ENCODE measurements at regions not wholly inside any gene's neighbourhood (a gene's known extent, or its start where the extent isn't known, plus 50 kb on each side); places are given as distances from the start of the nearest gene placed in this dataset.

DNA sequence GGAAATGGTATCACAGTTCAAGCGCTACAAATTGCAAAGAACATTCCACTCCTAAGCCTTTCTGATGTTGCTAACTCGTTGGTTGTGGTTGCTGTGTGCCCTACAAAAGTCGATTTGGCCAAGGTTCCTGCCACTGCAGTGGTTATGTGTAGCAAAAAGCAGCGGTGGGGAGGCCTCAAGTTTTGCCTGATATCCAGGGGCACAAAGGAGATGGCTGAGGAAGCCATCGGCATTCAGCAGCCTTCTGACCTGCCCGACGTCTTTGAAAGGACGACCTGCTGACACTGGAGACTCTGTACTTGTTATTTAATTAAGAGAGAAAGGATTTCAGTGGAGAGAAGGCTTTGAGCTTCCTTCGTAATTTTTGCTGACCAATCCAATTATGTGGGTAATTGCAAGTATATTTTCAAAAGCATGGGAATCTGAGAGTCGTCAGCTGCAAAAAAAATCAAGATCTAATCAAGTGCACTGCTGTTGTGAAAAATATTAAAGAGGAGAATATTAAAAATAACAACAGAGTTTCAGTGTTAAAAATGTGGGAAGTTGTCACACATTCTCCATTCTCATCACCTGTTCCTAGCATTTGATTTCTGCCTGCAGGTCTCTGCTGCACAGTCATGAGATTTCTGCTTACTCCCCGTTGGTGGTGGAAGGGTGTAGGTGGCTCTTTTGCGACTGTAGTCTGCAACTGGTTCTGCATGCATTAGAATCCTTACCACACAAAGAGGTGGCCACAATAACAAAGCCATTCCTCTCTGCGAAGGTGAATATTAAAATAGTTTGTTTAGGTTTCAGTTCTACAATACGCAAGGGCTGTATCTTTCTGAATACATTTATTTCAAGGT lies 319.2 kb downstream of the IRX2 start:
- no peak for DNase-seq

DNA sequence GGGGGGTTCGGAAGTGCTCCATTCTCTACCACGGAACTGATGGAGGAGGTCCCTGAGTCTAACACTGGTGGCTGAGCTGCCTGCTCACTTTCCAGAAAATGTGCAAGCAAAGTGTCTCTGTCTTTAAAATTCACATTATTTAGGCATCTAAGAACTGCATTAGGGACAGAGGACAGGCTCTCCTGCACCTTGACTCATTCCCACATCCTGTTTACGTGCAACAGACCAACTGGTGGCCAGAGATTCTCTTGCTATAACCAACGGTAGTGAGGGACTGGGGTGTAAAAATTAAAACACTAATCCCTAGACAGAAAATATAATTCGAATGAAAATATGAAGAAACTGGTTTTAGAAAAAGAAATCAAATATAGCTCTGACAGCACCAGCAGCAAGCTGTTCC lies 320.9 kb downstream of the IRX2 start:
- DNase-seq: no peak

DNA sequence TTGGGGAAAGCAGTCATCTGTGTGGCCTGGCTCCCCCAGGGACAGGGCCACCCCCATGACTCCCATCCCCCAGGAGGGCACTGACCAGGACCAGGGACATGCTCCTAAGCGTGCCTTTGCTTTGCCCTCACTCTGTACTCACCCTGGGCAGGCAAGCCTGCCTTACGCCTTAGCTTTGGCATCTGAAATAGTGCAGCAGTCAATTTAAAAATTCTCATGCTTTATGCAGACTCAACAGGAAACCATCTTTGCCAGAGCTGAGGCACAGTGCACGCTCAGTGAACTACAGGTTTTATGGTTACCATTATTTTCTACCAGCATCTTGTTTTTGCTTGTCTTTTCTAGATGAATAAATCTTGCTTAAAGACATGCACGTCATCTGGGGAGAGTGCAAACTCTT lies 323.5 kb downstream of the IRX2 start:
- no peak for DNase-seq

DNA sequence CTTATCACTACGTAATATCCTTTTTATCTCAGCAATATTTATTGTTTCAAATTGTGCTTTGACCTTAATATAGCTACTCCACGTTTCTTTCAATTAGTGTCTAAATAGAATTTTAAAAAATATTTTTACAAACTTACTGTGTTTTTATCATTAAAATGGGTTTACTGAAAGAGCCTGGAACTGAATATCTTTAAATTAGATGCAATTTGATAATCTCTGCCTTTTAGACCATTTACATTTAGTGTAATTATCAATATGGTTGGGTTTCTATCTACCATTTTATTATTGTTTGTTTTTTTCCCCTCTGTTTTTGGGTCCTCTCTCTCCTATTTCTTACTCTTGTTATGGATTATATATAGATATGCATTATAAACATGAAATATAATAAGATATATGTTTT lies 327.8 kb downstream of the IRX2 start:
- no peak for DNase-seq

DNA sequence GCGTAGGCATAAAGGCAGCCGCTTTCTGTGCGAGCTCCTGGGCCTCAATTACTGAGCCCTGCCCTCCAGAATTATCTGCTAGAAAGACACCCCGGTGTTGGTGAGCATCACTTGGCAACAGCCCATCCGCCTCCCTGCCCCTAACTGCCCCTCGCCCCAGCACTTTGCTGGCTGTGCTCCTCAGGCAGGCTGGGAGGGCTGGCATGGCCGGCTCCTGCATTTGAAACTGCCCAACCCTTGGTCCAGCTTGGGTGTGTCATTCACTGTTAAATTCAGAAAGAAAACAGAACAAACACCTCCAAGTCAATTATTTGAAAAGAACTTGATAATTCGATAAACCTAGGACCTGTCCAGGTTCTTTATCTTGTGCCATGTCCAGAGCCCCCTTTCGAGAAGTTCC lies 334.2 kb downstream of the IRX2 start:
- DNase-seq: no peak

DNA sequence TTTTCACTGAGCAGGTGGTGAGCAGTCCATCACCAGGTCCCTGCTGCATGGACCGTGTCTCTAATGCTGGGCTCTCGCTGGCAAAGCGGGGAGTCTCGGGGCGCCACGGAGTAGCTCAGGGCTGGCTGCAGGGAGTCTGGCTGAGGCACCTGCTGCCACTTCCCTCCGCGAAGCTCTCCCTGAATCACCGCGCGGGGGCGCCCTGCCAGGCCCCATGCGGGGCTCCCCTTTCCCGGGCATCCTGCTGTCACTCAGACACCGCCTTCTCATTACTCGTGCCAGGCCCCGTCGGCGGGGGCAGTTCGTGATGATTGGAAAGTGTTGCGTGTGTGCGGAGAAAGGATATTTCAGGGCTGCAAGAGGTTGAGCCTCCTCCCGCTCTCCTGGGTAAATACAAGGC lies 335.8 kb downstream of the IRX2 start:
- DNase-seq: no peak

DNA sequence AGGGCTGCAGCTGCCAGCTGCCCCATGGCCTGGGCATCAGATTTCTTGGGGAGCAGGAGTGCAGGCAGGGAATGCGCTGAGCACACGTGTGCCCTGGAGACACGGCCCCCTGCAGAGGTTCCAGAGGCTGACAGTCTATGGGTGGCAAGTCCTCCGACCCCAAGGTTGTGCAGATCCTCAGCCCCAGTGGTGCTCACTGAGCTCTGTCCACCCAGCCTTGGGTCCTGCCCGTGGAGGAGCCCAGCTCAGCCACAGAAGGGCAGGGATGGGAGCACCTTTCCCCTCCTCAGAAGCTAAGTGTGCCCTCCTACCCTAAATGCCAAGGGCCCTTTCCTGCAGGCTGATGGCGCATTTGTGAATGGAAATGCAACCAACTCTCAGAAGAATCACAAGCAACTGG lies 341.0 kb downstream of the IRX2 start:
- DNase-seq: no peak

DNA sequence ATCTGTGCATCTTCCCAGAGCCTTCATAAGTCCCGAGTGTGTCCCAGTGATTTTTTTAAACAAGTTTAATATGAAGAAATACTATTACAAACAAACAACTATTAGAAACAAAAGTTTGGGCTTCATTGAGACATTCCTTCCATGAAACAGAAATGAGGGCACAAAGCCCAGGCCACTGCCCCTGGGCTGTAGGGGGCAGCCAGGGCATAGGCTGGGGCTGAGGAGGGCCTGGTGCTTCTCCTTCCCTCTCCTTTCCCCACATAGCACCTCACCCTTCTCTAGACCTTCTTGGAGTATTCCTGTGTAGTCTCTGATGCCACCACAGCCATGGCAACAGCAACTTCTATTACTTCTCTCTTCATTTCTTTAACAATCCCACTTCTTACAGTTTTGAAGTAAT lies 348.2 kb downstream of the IRX2 start:
- DNase-seq: no peak

DNA sequence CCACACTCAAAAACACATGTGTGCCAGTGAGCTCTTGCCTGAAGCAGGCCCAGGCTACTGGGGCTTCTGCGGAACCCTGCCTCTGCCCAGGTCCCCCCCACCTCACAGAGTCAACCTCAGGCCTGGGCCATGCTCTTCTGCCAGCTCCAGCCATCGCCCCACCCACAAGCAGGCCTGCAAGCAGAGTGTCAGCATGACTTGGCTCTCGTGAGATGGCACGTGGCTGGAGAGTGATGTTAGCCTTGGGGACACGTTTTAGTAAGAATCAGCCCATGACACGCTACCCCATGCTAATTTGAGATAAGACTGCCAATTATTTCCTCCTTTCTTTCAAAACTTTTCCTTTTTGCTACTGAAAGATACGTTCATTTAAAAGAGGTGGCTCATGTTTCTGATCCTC lies 351.7 kb downstream of the IRX2 start:
- no peak for DNase-seq

DNA sequence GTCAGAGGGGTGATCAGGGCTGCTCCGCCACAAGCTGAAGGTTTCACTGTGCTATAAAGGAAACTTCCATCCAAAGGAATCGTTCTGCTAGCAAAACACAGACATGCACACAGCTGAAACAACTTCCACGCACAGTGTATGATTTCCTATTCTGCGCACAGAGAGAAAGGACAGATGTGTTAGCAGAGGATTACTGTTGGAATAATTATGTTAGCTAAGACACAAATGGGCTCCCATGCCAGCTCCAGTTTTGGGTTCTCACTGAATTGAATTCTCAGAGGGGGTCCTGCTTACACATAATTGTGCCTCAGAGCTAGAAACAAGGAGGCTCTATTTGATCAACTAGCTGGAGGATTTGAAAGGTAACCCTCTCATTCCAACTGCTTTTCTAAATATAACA lies 352.4 kb downstream of the IRX2 start:
- DNase-seq: no peak

DNA sequence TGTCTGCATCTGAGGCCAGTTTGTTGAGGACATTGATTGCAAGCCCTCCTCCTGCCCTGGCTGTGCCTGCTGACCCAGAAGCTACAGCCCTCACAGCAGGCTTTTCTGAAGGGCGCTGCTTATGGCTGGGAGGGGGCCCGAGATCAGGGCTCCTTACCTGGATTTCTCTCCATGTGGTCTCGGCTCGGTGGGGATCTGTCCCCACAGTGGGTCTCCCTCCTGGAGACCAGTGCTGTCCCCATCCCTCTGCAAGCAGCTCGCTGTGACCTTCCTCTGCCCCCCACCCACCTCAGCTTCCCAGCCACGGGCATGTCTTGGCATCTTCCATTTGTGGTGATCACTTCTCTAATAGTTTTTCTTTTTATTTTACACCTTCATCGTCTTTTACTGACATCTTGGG lies 357.9 kb downstream of the IRX2 start:
- DNase-seq: no peak

DNA sequence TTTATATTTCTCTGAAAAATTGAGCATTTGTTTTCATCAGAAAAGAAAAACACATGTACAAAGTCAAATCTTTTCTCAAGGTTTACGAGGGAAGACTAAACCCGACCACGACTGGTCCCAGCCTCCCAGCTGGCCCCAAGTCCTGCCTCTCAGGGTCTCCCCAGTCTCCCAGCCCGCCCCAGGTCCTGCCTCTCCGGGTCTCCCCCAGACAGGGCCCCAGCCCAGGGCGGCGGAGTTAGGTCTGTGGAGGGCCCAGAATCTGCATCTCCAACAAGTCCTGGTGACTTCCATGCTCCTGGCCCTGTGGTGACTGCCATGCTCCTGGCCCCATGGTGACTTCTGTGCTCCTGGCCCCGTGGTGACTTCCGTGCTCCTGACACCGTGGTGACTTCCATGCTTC lies 359.9 kb downstream of the IRX2 start:
- DNase-seq: no peak

DNA sequence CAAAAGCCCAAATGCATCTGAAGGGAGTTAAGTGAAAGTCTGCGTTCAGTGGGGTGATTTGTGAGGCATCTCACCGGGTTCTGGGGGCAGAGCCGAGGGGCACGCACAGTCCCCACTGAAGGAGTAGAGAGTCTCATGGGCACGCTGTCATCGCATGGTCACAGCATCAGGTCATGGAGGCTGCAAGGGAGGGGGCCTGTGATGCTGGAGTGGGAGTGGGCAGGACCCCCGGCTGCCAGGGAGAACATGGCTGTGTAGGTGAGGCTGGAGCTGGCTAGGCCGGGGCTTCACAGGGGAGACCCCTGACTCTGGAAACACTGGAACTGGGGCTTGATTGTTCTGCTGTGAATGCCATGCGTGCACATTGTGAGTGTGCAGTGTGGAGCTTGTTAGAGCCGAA lies 360.5 kb downstream of the IRX2 start:
- no peak for DNase-seq

DNA sequence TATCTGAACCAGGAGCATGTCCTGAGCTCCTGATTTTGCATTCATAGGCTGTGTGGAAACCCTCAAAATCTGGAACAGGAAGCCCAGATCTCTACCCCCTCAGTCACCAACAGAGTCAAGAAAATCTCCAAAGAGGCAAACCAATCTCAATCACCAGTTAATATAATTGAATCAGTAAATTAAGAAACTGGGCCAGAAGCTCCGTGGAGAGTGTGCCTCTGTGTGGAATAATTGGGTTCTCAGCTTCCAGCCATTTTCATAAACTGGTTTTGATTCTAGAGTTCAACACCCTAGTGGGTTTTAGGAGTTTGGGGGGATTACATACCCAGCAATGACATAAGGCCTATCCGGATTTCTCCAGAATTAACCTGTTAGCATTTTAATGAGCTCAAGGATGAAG lies 362.9 kb downstream of the IRX2 start:
- no peak for DNase-seq

DNA sequence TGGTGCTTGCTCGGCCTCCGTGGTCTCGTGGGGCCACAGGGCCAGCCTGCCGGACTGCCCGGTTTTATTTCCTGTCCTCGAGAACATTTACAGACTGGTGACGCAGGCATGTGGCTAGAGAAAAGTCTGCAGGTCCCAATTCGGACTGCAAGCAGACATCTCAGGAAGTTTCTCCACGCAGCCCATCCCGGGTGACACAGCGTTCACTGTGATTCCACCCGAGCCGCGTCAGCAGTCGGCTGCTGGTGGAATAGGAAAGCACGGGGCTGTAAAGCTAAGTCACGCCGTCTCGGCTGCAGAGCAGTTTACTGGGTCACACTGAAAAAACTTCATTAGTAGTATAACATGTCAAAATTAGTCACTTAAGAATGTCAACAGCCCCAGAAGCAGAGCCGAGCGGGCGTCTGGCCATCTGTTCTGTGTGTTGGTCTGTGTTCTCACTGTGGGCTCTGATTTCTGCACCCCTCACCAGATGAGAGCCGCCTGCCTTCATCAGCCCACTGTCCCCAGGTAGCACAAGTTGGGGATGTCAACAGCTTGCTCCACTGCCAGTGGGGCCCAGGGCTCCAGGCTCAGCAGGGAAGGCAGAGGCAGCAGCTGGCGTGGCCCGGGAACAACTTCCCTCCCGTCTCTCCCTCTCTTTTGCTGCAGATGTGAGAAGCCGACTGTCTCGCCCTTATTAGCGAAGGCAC lies 363.7 kb downstream of the IRX2 start:
- no peak for DNase-seq

DNA sequence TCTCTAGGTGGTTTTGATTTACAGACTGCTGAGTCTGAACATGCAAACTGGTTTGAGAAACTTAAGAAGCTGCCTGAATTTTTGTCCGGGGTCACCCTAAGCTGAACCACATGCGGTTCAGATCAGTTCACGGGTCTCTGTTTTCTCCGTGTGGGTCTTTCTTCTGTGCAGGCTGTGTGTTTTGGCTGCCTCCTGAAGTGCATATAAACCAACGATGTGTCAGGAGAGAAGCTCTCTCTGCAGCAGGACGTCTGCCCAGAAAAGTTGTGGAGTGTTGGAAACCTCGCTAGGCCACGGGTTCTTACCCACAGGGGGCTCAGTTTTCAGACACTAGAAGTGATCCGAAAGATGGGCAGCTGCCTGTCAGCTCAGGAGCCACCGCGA lies 364.2 kb downstream of the IRX2 start:
- no peak for DNase-seq

DNA sequence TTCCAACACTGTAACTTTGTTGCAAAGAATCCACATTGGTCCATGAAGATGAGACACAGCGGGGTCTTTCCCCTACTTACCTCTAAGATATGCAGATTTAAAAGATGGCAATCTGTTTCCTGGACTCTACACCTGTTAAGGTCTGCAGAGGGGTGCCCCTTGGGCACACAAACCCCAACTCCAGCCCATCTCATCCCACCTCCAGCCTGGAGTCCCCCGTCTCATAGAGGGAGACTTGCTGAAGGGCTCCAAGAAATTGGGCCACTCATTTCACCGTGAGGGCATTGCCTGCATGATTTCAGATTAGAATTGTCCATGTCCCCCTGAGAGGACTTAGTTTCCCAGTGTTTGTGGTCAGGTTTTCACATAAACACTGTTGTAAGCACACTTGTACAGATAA lies 365.7 kb downstream of the IRX2 start:
- DNase-seq: no peak

DNA sequence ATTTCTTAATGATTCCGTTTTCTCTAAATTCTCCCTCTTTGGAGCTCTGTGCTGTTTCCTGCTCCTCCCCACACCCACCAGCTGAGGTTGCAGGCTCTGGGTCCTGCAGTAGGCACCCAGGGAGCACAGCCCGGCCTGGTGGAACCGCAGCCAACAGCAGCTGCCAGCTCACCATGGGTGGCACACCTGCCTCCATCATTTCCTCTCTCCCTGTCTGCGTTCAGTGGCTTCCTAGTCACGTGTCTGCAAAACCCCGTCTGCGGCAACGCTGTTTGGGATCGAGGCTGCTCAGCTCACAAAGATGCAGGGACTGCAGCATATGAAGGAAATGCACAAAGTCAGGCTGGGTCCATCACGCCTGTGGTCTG lies 367.8 kb downstream of the IRX2 start:
- no peak for DNase-seq

DNA sequence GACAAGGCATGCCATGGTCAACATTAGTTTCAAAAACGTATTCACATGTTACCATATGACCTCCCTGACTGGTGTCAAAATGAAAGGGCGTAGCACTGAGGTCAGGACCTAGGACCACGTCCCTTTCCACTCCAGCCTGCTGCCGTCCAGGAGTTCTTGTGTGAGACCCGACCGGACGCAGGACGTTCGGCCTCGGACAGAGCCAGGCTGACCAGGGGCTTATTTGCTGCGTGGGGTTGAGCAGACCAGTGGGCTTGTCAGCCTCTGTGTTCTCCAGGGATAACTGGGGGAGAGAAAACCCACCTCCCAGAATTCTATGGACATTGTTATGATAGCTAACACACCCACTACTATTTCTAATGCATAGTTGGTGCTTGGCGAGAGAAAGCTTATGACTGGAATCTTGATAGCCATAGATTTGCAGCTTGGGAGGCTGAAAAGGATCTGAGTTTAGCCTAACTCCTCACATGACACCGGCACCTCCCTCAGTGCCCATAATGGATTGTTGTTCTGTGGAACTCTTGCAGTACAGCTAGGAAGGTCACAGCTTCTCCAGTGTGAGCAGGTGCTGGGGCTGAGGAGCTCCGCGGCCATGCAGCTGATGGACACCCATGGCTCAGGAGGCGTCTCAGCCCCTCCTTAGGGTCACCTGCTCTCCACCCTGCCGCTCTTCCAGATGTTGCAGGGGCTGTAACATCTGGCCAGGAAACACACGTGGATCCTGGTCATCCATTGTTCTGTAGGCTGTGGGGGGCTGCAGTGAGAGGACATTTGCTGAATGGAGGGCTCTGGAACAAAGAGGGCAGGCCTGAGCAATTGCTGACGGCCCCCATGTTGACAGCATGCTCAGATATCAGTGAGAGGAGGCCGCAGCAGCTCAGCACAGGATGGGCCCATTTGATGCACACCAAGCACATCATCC lies 368.4 kb downstream of the IRX2 start:
- DNase-seq: no peak

DNA sequence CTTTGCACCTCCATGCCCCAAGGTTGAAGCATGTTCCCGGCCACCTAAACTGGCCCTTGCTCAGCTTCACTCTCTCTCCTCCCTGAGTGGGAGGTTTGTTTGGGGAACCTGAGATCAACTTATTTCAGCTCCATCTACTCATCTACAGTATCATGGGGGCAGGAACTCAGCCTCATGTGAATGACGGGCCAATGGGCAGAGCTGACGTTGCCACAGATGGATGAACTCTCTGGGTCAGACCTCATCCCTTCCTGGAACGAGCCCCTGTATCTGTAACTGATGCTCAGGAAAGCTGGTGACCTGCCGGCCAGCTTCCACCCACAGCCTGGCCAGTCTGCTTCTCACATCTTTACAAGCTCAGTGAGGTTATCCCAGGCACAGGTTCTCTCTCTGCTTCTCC lies 369.6 kb downstream of the IRX2 start:
- DNase-seq: no peak

DNA sequence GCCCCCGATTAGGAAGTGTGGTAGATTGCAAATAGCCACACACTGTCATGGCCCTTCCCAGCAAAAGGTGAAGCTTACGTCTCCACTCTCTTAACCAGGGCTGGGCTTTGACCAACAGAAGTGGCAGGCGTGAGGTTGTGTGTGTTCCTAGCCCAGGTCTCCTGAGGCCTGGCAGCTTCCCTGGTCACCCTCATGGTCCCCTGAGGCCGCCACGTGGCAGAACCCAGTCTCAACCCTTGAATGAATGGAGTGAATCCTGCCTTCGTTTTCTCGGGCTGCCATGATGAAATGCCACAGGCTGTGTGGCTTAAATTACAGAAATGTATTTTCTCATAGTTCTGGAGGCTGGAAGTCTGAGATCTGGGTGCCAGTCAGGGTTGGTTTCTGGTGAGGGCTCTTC lies 370.4 kb downstream of the IRX2 start:
- DNase-seq: no peak

DNA sequence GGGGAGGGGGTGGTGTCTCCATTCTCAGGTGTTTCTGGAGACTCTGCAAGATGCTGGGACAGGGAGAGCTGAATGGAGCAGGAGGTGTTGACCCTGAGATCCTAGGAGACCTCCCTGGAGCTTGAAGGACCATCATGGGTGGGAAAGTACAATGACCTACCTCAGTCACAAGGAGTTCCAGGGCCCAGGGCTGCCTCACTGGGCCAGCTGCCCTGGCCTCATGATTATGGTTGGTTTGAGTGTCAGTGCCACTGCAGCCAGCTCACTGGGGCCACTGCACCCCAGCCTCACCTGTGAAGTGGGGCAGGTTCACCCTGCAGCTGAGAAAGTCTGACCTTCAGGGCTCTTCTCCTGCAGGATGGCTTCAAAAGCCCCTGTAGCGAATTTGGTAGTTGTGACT lies 372.5 kb downstream of the IRX2 start:
- DNase-seq: no peak

DNA sequence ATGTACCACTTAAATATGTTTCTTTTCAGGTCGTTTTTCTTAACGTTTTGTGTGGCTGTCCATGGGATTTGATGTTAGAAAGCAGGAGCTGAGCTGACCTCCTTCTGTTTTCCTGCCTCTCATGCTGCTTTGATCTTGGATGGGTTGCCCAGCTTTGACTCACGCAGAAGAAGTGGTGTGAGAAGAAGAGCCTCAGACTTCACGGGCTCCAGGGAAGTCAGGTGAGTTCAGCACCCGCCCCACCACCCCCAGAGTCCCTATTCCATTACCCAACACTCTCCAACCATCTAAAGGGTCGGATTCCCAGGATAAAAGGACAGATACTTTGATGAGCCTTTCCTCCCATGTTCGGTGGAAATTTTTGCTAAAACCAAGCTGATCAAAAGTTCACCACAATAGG lies 373.4 kb downstream of the IRX2 start:
- DNase-seq: no peak

DNA sequence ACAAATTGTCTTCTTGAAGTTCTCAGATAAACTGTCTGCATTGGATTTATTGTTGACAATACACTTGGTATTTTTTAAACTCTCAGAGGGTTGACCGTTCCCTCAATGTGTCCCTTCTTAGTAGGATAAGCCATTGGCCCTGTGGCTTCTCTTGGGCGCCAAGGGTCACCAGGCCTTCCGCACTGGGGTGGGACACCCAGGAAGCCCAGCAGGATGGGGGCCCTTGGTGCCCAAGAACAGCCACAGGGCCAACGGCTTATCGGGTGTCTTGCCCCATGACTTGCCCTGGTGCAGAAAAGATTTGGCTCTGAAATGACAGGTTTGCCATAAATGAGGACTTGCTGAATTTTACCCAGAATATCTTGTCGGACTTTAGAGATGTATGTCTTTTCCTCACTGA lies 375.0 kb downstream of the IRX2 start:
- DNase-seq: no peak
